ENCODE measurements at regions not wholly inside any gene's neighbourhood (a gene's known extent, or its start where the extent isn't known, plus 50 kb on each side); places are given as distances from the start of the nearest gene placed in this dataset.
"Not testable (repeated sequence)": the region's sequence is repeated elsewhere in the genome, so short reads cannot be mapped to it uniquely, and the experiment has no call there.

- H3K9me3 ChIP-seq (ENCODE audit: control insufficient read depth in 4 of 4, insufficient read depth in 3 of 4, low read length in 3 of 4), result no peaks in the 10 kb centered on the region
- H3K27ac ChIP-seq (ENCODE audit: low read depth in 1 of 2, low read length in 1 of 2), result no peak overlapping the region
- H3K4me1 ChIP-seq (ENCODE audit: control insufficient read depth in 5 of 5, insufficient read depth in 5 of 5, low read length in 5 of 5), result no peaks in the 10 kb centered on the region
- H3K9ac ChIP-seq (ENCODE audit: insufficient read depth in 1 of 2, low read length in 2 of 2), result no peak overlapping the region
- ATAC-seq (ENCODE audit: insufficient read depth, low FRiP score) (no peak), DNase-seq (no peak)
- no peaks in the 10 kb centered on the region for H3K27me3 ChIP-seq (ENCODE audit: control insufficient read depth in 3 of 3, insufficient read depth in 3 of 3, low read length in 2 of 3)
- no peak overlapping the region for H3K4me3 ChIP-seq
- no peak for TF ChIP-seq CTCF (IDR thresholded peaks at IDR 0.05; ENCODE audit: control extremely low read depth, extremely low read depth)
- H3K36me3 ChIP-seq (ENCODE audit: control insufficient read depth in 4 of 4, insufficient read depth in 4 of 4, low read length in 4 of 4), result no peaks in the 10 kb centered on the region
Observed at GRCh38 chr3:104088738-104089137, 1278.0 kb upstream of the ALCAM start.

- H3K27me3 ChIP-seq (ENCODE audit: control insufficient read depth in 3 of 3, insufficient read depth in 3 of 3, low read length in 2 of 3); H3K4me3 ChIP-seq; H3K4me1 ChIP-seq (ENCODE audit: control insufficient read depth in 5 of 5, insufficient read depth in 5 of 5, low read length in 5 of 5); DNase-seq; H3K9ac ChIP-seq (ENCODE audit: insufficient read depth in 1 of 2, low read length in 2 of 2); H3K27ac ChIP-seq (ENCODE audit: low read depth in 1 of 2, low read length in 1 of 2); H3K36me3 ChIP-seq (ENCODE audit: control insufficient read depth in 4 of 4, insufficient read depth in 4 of 4, low read length in 4 of 4); ATAC-seq (ENCODE audit: insufficient read depth, low FRiP score); H3K9me3 ChIP-seq (ENCODE audit: control insufficient read depth in 4 of 4, insufficient read depth in 3 of 4, low read length in 3 of 4): not testable (repeated sequence)
- whole genome bisulfite sequencing, 2 donors, result 66 to 72% methylated on average over 3 of the region's 3 CpGs
Observed at GRCh38 chr3:104089987-104090386, 1276.7 kb upstream of the ALCAM start.

- WGBS, 2 donors, result 78 to 84% methylated on average over 1 of the region's 1 CpG
- Histone ChIP-seq H3K9ac (ENCODE audit: insufficient read depth in 1 of 2, low read length in 2 of 2) (no peak overlapping the region), H3K9me3 (ENCODE audit: control insufficient read depth in 4 of 4, insufficient read depth in 3 of 4, low read length in 3 of 4) (peaks cover 0 to 3% (median 0%) of the 10 kb centered on the region in 4 donors), H3K36me3 (ENCODE audit: control insufficient read depth in 4 of 4, insufficient read depth in 4 of 4, low read length in 4 of 4) (no peaks in the 10 kb centered on the region), H3K27ac (ENCODE audit: low read depth in 1 of 2, low read length in 1 of 2) (no peak overlapping the region), H3K27me3 (ENCODE audit: control insufficient read depth in 3 of 3, insufficient read depth in 3 of 3, low read length in 2 of 3) (no peaks in the 10 kb centered on the region), H3K4me1 (ENCODE audit: control insufficient read depth in 5 of 5, insufficient read depth in 5 of 5, low read length in 5 of 5) (no peaks in the 10 kb centered on the region), H3K4me3 (no peak overlapping the region)
- ATAC-seq (ENCODE audit: insufficient read depth, low FRiP score), result no peak
- TF ChIP-seq CTCF (IDR thresholded peaks at IDR 0.05; ENCODE audit: control extremely low read depth, extremely low read depth), result no peak
- no peak for DNase-seq
Observed at GRCh38 chr3:104101736-104102135, 1265.0 kb upstream of the ALCAM start.

- Histone ChIP-seq H3K27ac (ENCODE audit: low read depth in 1 of 2, low read length in 1 of 2) (no peak overlapping the region), H3K27me3 (ENCODE audit: control insufficient read depth in 3 of 3, insufficient read depth in 3 of 3, low read length in 2 of 3) (no peaks in the 10 kb centered on the region), H3K4me1 (ENCODE audit: control insufficient read depth in 5 of 5, insufficient read depth in 5 of 5, low read length in 5 of 5) (no peaks in the 10 kb centered on the region), H3K9me3 (ENCODE audit: control insufficient read depth in 4 of 4, insufficient read depth in 3 of 4, low read length in 3 of 4) (peaks cover 0 to 3% (median 0%) of the 10 kb centered on the region in 4 donors), H3K36me3 (ENCODE audit: control insufficient read depth in 4 of 4, insufficient read depth in 4 of 4, low read length in 4 of 4) (no peaks in the 10 kb centered on the region), H3K9ac (ENCODE audit: insufficient read depth in 1 of 2, low read length in 2 of 2) (no peak overlapping the region), H3K4me3 (no peak overlapping the region)
- TF ChIP-seq CTCF (IDR thresholded peaks at IDR 0.05; ENCODE audit: control extremely low read depth, extremely low read depth), result no peak
- DNase-seq, result peak; percentile 41 to 72 (median 52)
- ATAC-seq (ENCODE audit: insufficient read depth, low FRiP score), result no peak
- 9 to 19% methylated on average over 3 of the region's 3 CpGs for WGBS, 2 donors
Observed at GRCh38 chr3:104102386-104102785, 1264.3 kb upstream of the ALCAM start.

Data from lung (tissue), 11 donors.